Astrocyte of the cerebellum (primary cell): ENCODE measurements at regions not wholly inside any gene's neighbourhood (a gene's known extent, or its start where the extent isn't known, plus 50 kb on each side); places are given as distances from the start of the nearest gene placed in this dataset.

ENCODE experiments used
- DNase-seq: peaks from one replicate; pipeline ENCODE4 v3.0.0-alpha.2; 2011; ENCODE audit warnings: low read depth
- H3K4me3 ChIP-seq: 2 replicates; pipeline ENCODE4 v1.5.1; 2011; ENCODE audit warnings: mild to moderate bottlenecking, low read depth, low read length, moderate library complexity
- CTCF ChIP-seq: IDR thresholded peaks from 2 replicates; pipeline ENCODE4 v1.5.1; 2012; ENCODE audit warnings: low read length, low read depth, moderate library complexity, mild to moderate bottlenecking; ENCODE audit errors: missing control alignments
- in situ Hi-C: cut with HindIII; loops from 2 replicates; pipeline ENCODE4 v1.10.0; 2017; ENCODE audit warnings: low sequenced_read_pairs

GRCh38 chr13:91228108-91228507, 119.4 kb upstream of the MIR17HG start:
- no peak overlapping the region for H3K4me3 ChIP-seq
- DNase-seq: no peak
- no peak for TF ChIP-seq CTCF
- in situ Hi-C loops: no loop called here

- H3K4me3 ChIP-seq: no peak overlapping the region
- no peak for TF ChIP-seq CTCF
- in situ Hi-C loops: no loop called here
- DNase-seq: no peak
Observed at GRCh38 chr13:91228940-91229339, 118.5 kb upstream of the MIR17HG start.

GRCh38 chr13:91232716-91233115, 114.8 kb upstream of the MIR17HG start:
- TF ChIP-seq CTCF: no peak
- in situ Hi-C loops: no loop called here
- no peak overlapping the region for H3K4me3 ChIP-seq
- no peak for DNase-seq

- in situ Hi-C loops: no loop called here
- TF ChIP-seq CTCF: no peak
- H3K4me3 ChIP-seq: no peak overlapping the region
- no peak for DNase-seq
Observed at GRCh38 chr13:91233291-91233690, 114.2 kb upstream of the MIR17HG start.

GRCh38 chr13:91236182-91236581, 111.3 kb upstream of the MIR17HG start:
- no peak for DNase-seq
- in situ Hi-C loops: no loop called here
- H3K4me3 ChIP-seq: no peak overlapping the region
- no peak for TF ChIP-seq CTCF

- TF ChIP-seq CTCF: no peak
- in situ Hi-C loops: no loop called here
- no peak overlapping the region for H3K4me3 ChIP-seq
Observed at GRCh38 chr13:91236921-91237320, 110.6 kb upstream of the MIR17HG start.

GRCh38 chr13:91238036-91238435, 109.5 kb upstream of the MIR17HG start:
- no peak for TF ChIP-seq CTCF
- H3K4me3 ChIP-seq: no peak overlapping the region
- in situ Hi-C loops: no loop called here
- DNase-seq: no peak

More at GRCh38 chr13:91236921-91237320, 110.6 kb upstream of the MIR17HG start:
- DNase-seq: no peak
